ENCODE measurements at regions not wholly inside any gene's neighbourhood (a gene's known extent, or its start where the extent isn't known, plus 50 kb on each side); places are given as distances from the start of the nearest gene placed in this dataset.
"Not testable (repeated sequence)": the region's sequence is repeated elsewhere in the genome, so short reads cannot be mapped to it uniquely, and the experiment has no call there.

DNA sequence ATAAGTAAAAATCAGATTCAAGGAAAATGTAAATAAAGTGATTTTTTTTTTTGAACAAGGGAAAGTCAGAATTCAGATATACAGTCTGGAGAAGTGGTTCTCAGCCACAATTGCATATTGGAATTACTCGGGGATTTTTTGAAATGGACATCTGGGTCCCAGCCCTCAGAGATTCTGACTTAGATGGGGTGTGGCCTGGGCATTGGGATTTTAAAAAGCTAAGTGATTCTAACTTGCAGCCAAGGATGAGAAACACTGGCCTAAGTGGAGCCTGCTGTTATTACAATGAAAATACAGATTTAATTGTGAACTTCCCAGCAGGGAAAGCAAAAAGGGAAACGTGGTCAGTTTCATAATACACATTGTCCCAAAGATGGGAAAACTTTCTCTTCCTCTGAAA, 273.8 kb downstream of the TTC8 start:
- H3K27me3 ChIP-seq (ENCODE audit: control insufficient read depth, insufficient read depth, low read length): peaks cover 1% of the 10 kb centered on the region; the same call in 1 of the 2 replicates
- ChIA-PET CTCF (no interaction called here), POLR2A (no interaction called here)
- H3K4me3 ChIP-seq (ENCODE audit: low read depth, low read length): no peak overlapping the region
- no peak for TF ChIP-seq CTCF (IDR thresholded peaks at IDR 0.05; ENCODE audit: insufficient read depth, low read depth, low read length)
- no peak for DNase-seq (ENCODE audit: low read depth)
- no peaks in the 10 kb centered on the region for H3K36me3 ChIP-seq (ENCODE audit: control insufficient read depth, insufficient read depth, low read length)

GRCh38 chr14:89104171-89104817, 279.8 kb downstream of the TTC8 start:
- not testable (repeated sequence) for H3K4me3 ChIP-seq (ENCODE audit: low read depth, low read length)

GRCh38 chr14:89104861-89105260, 280.4 kb downstream of the TTC8 start:
- CTCF ChIA-PET; H3K4me3 ChIP-seq (ENCODE audit: low read depth, low read length); H3K27me3 ChIP-seq (ENCODE audit: control insufficient read depth, insufficient read depth, low read length); H3K36me3 ChIP-seq (ENCODE audit: control insufficient read depth, insufficient read depth, low read length); DNase-seq (ENCODE audit: low read depth); POLR2A ChIA-PET: not testable (repeated sequence)

More at GRCh38 chr14:89104171-89104817, 279.8 kb downstream of the TTC8 start:
- DNase-seq (ENCODE audit: low read depth); CTCF ChIA-PET; POLR2A ChIA-PET; H3K27me3 ChIP-seq (ENCODE audit: control insufficient read depth, insufficient read depth, low read length); H3K36me3 ChIP-seq (ENCODE audit: control insufficient read depth, insufficient read depth, low read length): not testable (repeated sequence)

Measured in BJ (cell line).